Parathyroid adenoma (tissue), 2 donors: ENCODE measurements at regions not wholly inside any gene's neighbourhood (a gene's known extent, or its start where the extent isn't known, plus 50 kb on each side); places are given as distances from the start of the nearest gene placed in this dataset.
"Not testable (repeated sequence)": the region's sequence is repeated elsewhere in the genome, so short reads cannot be mapped to it uniquely, and the experiment has no call there.

Experiments
- H2AFZ ChIP-seq: fragments of 300-600 bp; sonication (generic); one replicate; pipeline ENCODE4 v1.7.0; 2017; ENCODE audit warnings: antibody characterized with exemption, mild to moderate bottlenecking
- H3K27ac ChIP-seq: fragments of 300-600 bp; sonication (generic); one replicate; pipeline ENCODE4 v1.7.0; 2017
- H3K27me3 ChIP-seq: fragments of 300-600 bp; sonication (generic); one replicate; pipeline ENCODE4 v1.7.0; 2017; ENCODE audit warnings: low read length; ENCODE audit not compliant: control insufficient read depth, insufficient read depth
- H3K36me3 ChIP-seq: fragments of 300-600 bp; sonication (generic); one replicate; pipeline ENCODE4 v1.7.0; 2017; ENCODE audit warnings: low read length; ENCODE audit not compliant: control insufficient read depth, insufficient read depth
- H3K4me1 ChIP-seq: fragments of 300-600 bp; sonication (generic); one replicate; pipeline ENCODE4 v1.7.0; 2017; ENCODE audit warnings: control low read depth
- H3K4me2 ChIP-seq: fragments of 300-600 bp; sonication (generic); one replicate; pipeline ENCODE4 v1.7.0; 2017; ENCODE audit warnings: low read length
- H3K4me3 ChIP-seq: fragments of 300-600 bp; sonication (generic); one replicate; pipeline ENCODE4 v1.7.0; 2017; ENCODE audit warnings: low read depth, low read length
- H3K79me2 ChIP-seq: fragments of 300-600 bp; sonication (generic); one replicate; pipeline ENCODE4 v1.7.0; 2017; ENCODE audit warnings: control low read depth
- H3K9ac ChIP-seq: fragments of 300-600 bp; sonication (generic); one replicate; pipeline ENCODE4 v1.7.0; 2017; ENCODE audit warnings: mild to moderate bottlenecking
- H3K9me3 ChIP-seq: fragments of 300-600 bp; sonication (generic); one replicate; pipeline ENCODE4 v1.7.0; 2017; ENCODE audit warnings: low read length; ENCODE audit not compliant: control insufficient read depth
- CTCF ChIP-seq: fragments of 300-600 bp; sonication (generic); IDR thresholded peaks from one replicate; pipeline ENCODE4 v1.7.0; 2017; ENCODE audit warnings: antibody characterized with exemption, mild to moderate bottlenecking
- donor health status: primary hyperparathyroidism.

GRCh38 chr1:199029401-199029800, 390.6 kb downstream of the PTPRC start:
- H3K4me2 ChIP-seq: no peak overlapping the region
- no peak overlapping the region for H3K9ac ChIP-seq
- H2AFZ ChIP-seq: no peak overlapping the region
- H3K27ac ChIP-seq: no peak overlapping the region
- H3K27me3 ChIP-seq: no peaks in the 10 kb centered on the region
- H3K4me1 ChIP-seq: no peaks in the 10 kb centered on the region
- H3K9me3 ChIP-seq: no peaks in the 10 kb centered on the region
- no peak for TF ChIP-seq CTCF
- H3K36me3 ChIP-seq: no peaks in the 10 kb centered on the region
- H3K4me3 ChIP-seq: no peak overlapping the region
- no peaks in the 10 kb centered on the region for H3K79me2 ChIP-seq

GRCh38 chr1:199029855-199030254, 391.0 kb downstream of the PTPRC start:
- no peak overlapping the region for H3K9ac ChIP-seq
- H3K9me3 ChIP-seq: no peaks in the 10 kb centered on the region
- no peak overlapping the region for H3K27ac ChIP-seq
- no peak for TF ChIP-seq CTCF
- no peak overlapping the region for H3K4me3 ChIP-seq
- H3K79me2 ChIP-seq: no peaks in the 10 kb centered on the region
- H3K4me1 ChIP-seq: no peaks in the 10 kb centered on the region
- H3K36me3 ChIP-seq: no peaks in the 10 kb centered on the region
- no peak overlapping the region for H2AFZ ChIP-seq
- H3K27me3 ChIP-seq: no peaks in the 10 kb centered on the region
- H3K4me2 ChIP-seq: no peak overlapping the region

GRCh38 chr1:199030541-199030940, 391.7 kb downstream of the PTPRC start:
- H3K27me3 ChIP-seq, H2AFZ ChIP-seq, H3K4me2 ChIP-seq, H3K4me1 ChIP-seq, H3K36me3 ChIP-seq, H3K4me3 ChIP-seq, H3K79me2 ChIP-seq, H3K9me3 ChIP-seq, H3K9ac ChIP-seq, H3K27ac ChIP-seq: not testable (repeated sequence)

GRCh38 chr1:199031170-199031569, 392.3 kb downstream of the PTPRC start:
- H3K9me3 ChIP-seq, H3K36me3 ChIP-seq, H3K27me3 ChIP-seq, H3K79me2 ChIP-seq, H3K4me2 ChIP-seq, H3K9ac ChIP-seq, H3K4me1 ChIP-seq, H2AFZ ChIP-seq, H3K27ac ChIP-seq, H3K4me3 ChIP-seq: not testable (repeated sequence)

GRCh38 chr1:199032479-199032878, 393.6 kb downstream of the PTPRC start:
- H3K27me3 ChIP-seq, H3K36me3 ChIP-seq, H3K4me1 ChIP-seq, H3K4me3 ChIP-seq, H3K4me2 ChIP-seq, H3K79me2 ChIP-seq, H3K27ac ChIP-seq, H2AFZ ChIP-seq, H3K9me3 ChIP-seq, H3K9ac ChIP-seq: not testable (repeated sequence)

GRCh38 chr1:199033661-199034060, 394.8 kb downstream of the PTPRC start:
- no peak overlapping the region for H3K9ac ChIP-seq
- no peaks in the 10 kb centered on the region for H3K4me1 ChIP-seq
- no peak for TF ChIP-seq CTCF
- no peak overlapping the region for H3K27ac ChIP-seq
- no peaks in the 10 kb centered on the region for H3K27me3 ChIP-seq
- no peaks in the 10 kb centered on the region for H3K9me3 ChIP-seq
- H3K4me2 ChIP-seq: no peak overlapping the region
- H3K79me2 ChIP-seq: no peaks in the 10 kb centered on the region
- H2AFZ ChIP-seq: no peak overlapping the region
- H3K36me3 ChIP-seq: no peaks in the 10 kb centered on the region
- no peak overlapping the region for H3K4me3 ChIP-seq
